HEK293 (cell line): ENCODE measurements at regions not wholly inside any gene's neighbourhood (a gene's known extent, or its start where the extent isn't known, plus 50 kb on each side); places are given as distances from the start of the nearest gene placed in this dataset.

ENCODE experiments used
- CTCF ChIA-PET: fragments of 350-600 bp; formaldehyde crosslinking; extraction: SDS; loops from one replicate; lab custom pipeline; 2021; ENCODE audit warnings: antibody characterized with exemption; lab: Yijun Ruan, JAX
- POLR2A ChIA-PET: fragments of 300-600 bp; formaldehyde crosslinking; extraction: SDS; loops from one replicate; lab custom pipeline; 2020; ENCODE audit warnings: antibody characterized with exemption, inconsistent platforms; lab: Yijun Ruan, JAX
- H3K27ac ChIP-seq: fragments of 200-500 bp; sonication (Bioruptor generic); 2 replicates; pipeline ENCODE4 v1.5.1; 2014; ENCODE audit warnings: low read depth, low read length, control low read depth, inconsistent platforms; ENCODE audit errors: extremely low read depth
- H3K36me3 ChIP-seq, 2 experiments: fragments of 200-500 bp in 1 of 2; sonication (Bioruptor generic) in 1 of 2; 1 replicate in 1 of 2; 2 replicates in 1 of 2; pipeline ENCODE4 v1.5.1; 2014 to 2017; ENCODE audit warnings: inconsistent platforms in 2 of 2, low read length in 2 of 2; ENCODE audit not compliant: control insufficient read depth in 2 of 2, insufficient read depth in 1 of 2
- H3K4me1 ChIP-seq: fragments of 200-500 bp; sonication (Bioruptor generic); 2 replicates; pipeline ENCODE4 v1.5.1; 2014; ENCODE audit warnings: mild to moderate bottlenecking, low read length, inconsistent platforms; ENCODE audit not compliant: control insufficient read depth, insufficient read depth
- H3K4me3 ChIP-seq: 2 replicates; pipeline ENCODE4 v1.5.1; 2011; ENCODE audit warnings: low read depth, mild to moderate bottlenecking, control low read depth, low read length, moderate library complexity
- H3K9me3 ChIP-seq: fragments of 200-500 bp; sonication (Bioruptor generic); 2 replicates; pipeline ENCODE4 v1.5.1; 2014; ENCODE audit warnings: low read depth, low read length, inconsistent platforms; ENCODE audit not compliant: control insufficient read depth, insufficient read depth
- FEZF1 ChIP-seq: fragments of 450-650 bp; formaldehyde crosslinking; IDR thresholded peaks from 2 replicates; pipeline ENCODE4 v1.5.1; 2016; ENCODE audit warnings: missing biosample characterization, missing genetic modification characterization
- GLI4 ChIP-seq: fragments of 450-650 bp; formaldehyde crosslinking; IDR thresholded peaks from 2 replicates; pipeline ENCODE4 v1.5.1; 2016; ENCODE audit warnings: missing biosample characterization, missing genetic modification characterization
- HIC1 ChIP-seq: fragments of 450-650 bp; formaldehyde crosslinking; IDR thresholded peaks from 2 replicates; pipeline ENCODE4 v1.5.1; 2016; ENCODE audit warnings: missing biosample characterization, missing genetic modification characterization
- KLF16 ChIP-seq: fragments of 450-650 bp; formaldehyde crosslinking; IDR thresholded peaks from 2 replicates; pipeline ENCODE4 v1.5.1; 2017; ENCODE audit warnings: missing biosample characterization, missing genetic modification characterization
- PRDM6 ChIP-seq: fragments of 450-650 bp; formaldehyde crosslinking; IDR thresholded peaks from 2 replicates; pipeline ENCODE4 v1.5.1; 2017; ENCODE audit warnings: missing biosample characterization, missing genetic modification characterization
- ZBTB17 ChIP-seq: fragments of 450-650 bp; formaldehyde crosslinking; IDR thresholded peaks from 2 replicates; pipeline ENCODE4 v1.5.1; 2016; ENCODE audit warnings: missing biosample characterization, missing genetic modification characterization
- ZBTB8A ChIP-seq: fragments of 450-650 bp; formaldehyde crosslinking; IDR thresholded peaks from 2 replicates; pipeline ENCODE4 v1.5.1; 2016; ENCODE audit warnings: missing biosample characterization, missing genetic modification characterization
- ZNF211 ChIP-seq: fragments of 450-650 bp; formaldehyde crosslinking; IDR thresholded peaks from 2 replicates; pipeline ENCODE4 v1.5.1; 2016; ENCODE audit warnings: low read depth, missing biosample characterization, missing genetic modification characterization
- ZNF221 ChIP-seq: fragments of 450-650 bp; formaldehyde crosslinking; IDR thresholded peaks from 2 replicates; pipeline ENCODE4 v1.5.1; 2017; ENCODE audit warnings: missing biosample characterization, missing genetic modification characterization, borderline replicate concordance
- ZNF248 ChIP-seq: fragments of 450-650 bp; formaldehyde crosslinking; IDR thresholded peaks from 2 replicates; pipeline ENCODE4 v1.5.1; 2017; ENCODE audit warnings: missing biosample characterization, missing genetic modification characterization
- ZNF274 ChIP-seq, 2 experiments: fragments of 200-500 bp in 1 of 2; fragments of 450-650 bp in 1 of 2; sonication (Bioruptor generic) in 1 of 2; formaldehyde crosslinking in 1 of 2; IDR thresholded peaks; 2 replicates each; pipeline versions ENCODE4 v1.5.1 to v1.6.1; 2014 to 2016; ENCODE audit warnings: borderline replicate concordance in 1 of 2, inconsistent platforms in 1 of 2, low read length in 1 of 2, missing biosample characterization in 1 of 2, missing genetic modification characterization in 1 of 2
- ZNF529 ChIP-seq: fragments of 450-650 bp; formaldehyde crosslinking; IDR thresholded peaks from 2 replicates; pipeline ENCODE4 v1.5.1; 2017; ENCODE audit warnings: missing genetic modification characterization, missing biosample characterization; ENCODE audit not compliant: insufficient replicate concordance
- ZNF544 ChIP-seq: fragments of 450-650 bp; formaldehyde crosslinking; IDR thresholded peaks from 2 replicates; pipeline ENCODE4 v1.5.0; 2017; ENCODE audit warnings: missing biosample characterization, missing genetic modification characterization
- ZNF560 ChIP-seq: fragments of 450-650 bp; formaldehyde crosslinking; IDR thresholded peaks from 2 replicates; pipeline ENCODE4 v1.5.1; 2017; ENCODE audit warnings: missing biosample characterization, missing genetic modification characterization, borderline replicate concordance
- ZNF621 ChIP-seq: fragments of 450-650 bp; formaldehyde crosslinking; IDR thresholded peaks from 2 replicates; pipeline ENCODE4 v1.5.1; 2017; ENCODE audit warnings: missing biosample characterization, missing genetic modification characterization
- ZNF704 ChIP-seq: fragments of 450-650 bp; formaldehyde crosslinking; IDR thresholded peaks from 2 replicates; pipeline ENCODE4 v1.5.1; 2016; ENCODE audit warnings: missing biosample characterization, missing genetic modification characterization
- ZNF785 ChIP-seq: fragments of 450-650 bp; formaldehyde crosslinking; IDR thresholded peaks from 2 replicates; pipeline ENCODE4 v1.5.1; 2016; ENCODE audit warnings: missing biosample characterization, missing genetic modification characterization
- ZNF830 ChIP-seq: fragments of 450-650 bp; IDR thresholded peaks from 2 replicates; pipeline ENCODE4 v1.5.0; 2018; ENCODE audit warnings: missing biosample characterization, missing genetic modification characterization, low read depth, mild to moderate bottlenecking, moderate library complexity
- TF ChIP-seq, protein P1 (sequence below): fragments of 450-650 bp; formaldehyde crosslinking; IDR thresholded peaks from 2 replicates; pipeline ENCODE4 v1.5.0; 2017; ENCODE audit warnings: missing biosample characterization, missing genetic modification characterization, borderline replicate concordance
- TF ChIP-seq, protein P2 (sequence below): sonication (generic); formaldehyde crosslinking; IDR thresholded peaks from 2 replicates; pipeline ENCODE4 v1.8.1; 2022; ENCODE audit warnings: mild to moderate bottlenecking, moderate library complexity, missing genetic modification reagents

DNA sequence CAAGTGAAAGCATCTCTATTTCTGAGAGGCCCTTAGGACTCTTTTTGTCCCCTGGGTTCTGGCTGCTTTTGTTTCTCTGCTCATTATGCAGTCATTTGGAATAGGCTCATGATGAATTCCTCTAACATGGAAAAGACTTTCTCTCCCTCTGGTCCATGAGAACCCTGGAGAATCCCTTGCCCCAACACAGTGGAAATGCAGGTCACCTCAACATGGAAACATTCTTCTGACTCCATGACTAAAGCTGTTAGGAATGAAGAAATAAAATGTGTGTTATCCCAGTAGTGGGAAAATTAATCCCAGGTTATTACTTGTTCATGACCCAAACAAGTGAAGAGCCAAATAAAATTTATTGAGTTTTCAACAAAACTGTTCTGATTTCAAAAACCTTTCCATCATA, 458.6 kb downstream of the EPM2A start:
- Histone ChIP-seq H3K27ac (no peak overlapping the region), H3K9me3 (no peaks in the 10 kb centered on the region), H3K36me3 (no peaks in the 10 kb centered on the region), H3K4me3 (no peak overlapping the region), H3K4me1 (no peaks in the 10 kb centered on the region)
- ChIA-PET CTCF (interaction anchor here (0.7 kb wide), 1 partner anchor 115 kb away, joined by 3 read pairs; no protein-coding TSS in a partner anchor), POLR2A (no interaction called here)
- TF ChIP-seq ZNF621 (tag by site-specific recombination): no peak
- TF ChIP-seq ZBTB8A (tag by site-specific recombination): no peak
- TF ChIP-seq ZNF785 (tag by site-specific recombination): no peak
- TF ChIP-seq ZNF704: no peak
- no peak for TF ChIP-seq GLI4
- no peak for TF ChIP-seq ZNF211 (tag by site-specific recombination)
- no peak for TF ChIP-seq KLF16
- no peak for TF ChIP-seq ZNF248 (tag by site-specific recombination)
- TF ChIP-seq ZNF544 (tag by site-specific recombination): no peak

GRCh38 chr6:145277358-145278086, 457.8 kb downstream of the EPM2A start:
- H3K4me1 ChIP-seq: no peaks in the 10 kb centered on the region
- H3K36me3 ChIP-seq: no peaks in the 10 kb centered on the region
- POLR2A ChIA-PET: no interaction called here
- no peak overlapping the region for H3K27ac ChIP-seq
- H3K4me3 ChIP-seq: no peak overlapping the region
- TF ChIP-seq FEZF1: 0 out of 2 replicates have a peak, but pooled peaks have one; percentile 12
- TF ChIP-seq ZNF221: no peak
- TF ChIP-seq ZNF274 (IDR thresholded peaks at IDR 0.05; ENCODE audit: low read length): no peak
- TF ChIP-seq ZNF274 (tag by site-specific recombination; IDR thresholded peaks at IDR 0.05; ENCODE audit: borderline replicate concordance): no peak
- TF ChIP-seq, protein P1, sequence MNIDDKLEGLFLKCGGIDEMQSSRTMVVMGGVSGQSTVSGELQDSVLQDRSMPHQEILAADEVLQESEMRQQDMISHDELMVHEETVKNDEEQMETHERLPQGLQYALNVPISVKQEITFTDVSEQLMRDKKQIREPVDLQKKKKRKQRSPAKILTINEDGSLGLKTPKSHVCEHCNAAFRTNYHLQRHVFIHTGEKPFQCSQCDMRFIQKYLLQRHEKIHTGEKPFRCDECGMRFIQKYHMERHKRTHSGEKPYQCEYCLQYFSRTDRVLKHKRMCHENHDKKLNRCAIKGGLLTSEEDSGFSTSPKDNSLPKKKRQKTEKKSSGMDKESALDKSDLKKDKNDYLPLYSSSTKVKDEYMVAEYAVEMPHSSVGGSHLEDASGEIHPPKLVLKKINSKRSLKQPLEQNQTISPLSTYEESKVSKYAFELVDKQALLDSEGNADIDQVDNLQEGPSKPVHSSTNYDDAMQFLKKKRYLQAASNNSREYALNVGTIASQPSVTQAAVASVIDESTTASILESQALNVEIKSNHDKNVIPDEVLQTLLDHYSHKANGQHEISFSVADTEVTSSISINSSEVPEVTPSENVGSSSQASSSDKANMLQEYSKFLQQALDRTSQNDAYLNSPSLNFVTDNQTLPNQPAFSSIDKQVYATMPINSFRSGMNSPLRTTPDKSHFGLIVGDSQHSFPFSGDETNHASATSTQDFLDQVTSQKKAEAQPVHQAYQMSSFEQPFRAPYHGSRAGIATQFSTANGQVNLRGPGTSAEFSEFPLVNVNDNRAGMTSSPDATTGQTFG: no peak
- peak; percentile 69 for TF ChIP-seq PRDM6 (tag by site-specific recombination)
- TF ChIP-seq ZBTB17 (tag by site-specific recombination): no peak
- TF ChIP-seq, protein P2, sequence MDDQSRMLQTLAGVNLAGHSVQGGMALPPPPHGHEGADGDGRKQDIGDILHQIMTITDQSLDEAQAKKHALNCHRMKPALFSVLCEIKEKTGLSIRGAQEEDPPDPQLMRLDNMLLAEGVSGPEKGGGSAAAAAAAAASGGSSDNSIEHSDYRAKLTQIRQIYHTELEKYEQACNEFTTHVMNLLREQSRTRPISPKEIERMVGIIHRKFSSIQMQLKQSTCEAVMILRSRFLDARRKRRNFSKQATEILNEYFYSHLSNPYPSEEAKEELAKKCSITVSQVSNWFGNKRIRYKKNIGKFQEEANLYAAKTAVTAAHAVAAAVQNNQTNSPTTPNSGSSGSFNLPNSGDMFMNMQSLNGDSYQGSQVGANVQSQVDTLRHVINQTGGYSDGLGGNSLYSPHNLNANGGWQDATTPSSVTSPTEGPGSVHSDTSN (CRISPR knock-in tag): no peak
- no peak for TF ChIP-seq ZNF830 (tag by site-specific recombination)
- no peak for TF ChIP-seq GLI4
- TF ChIP-seq ZNF529: no peak
- no peak for TF ChIP-seq HIC1 (tag by site-specific recombination)
- TF ChIP-seq ZNF560 (tag by site-specific recombination): no peak
- CTCF ChIA-PET: interaction anchor here (0.6 kb wide), 1 partner anchor 380 kb away, joined by 3 read pairs; no protein-coding TSS in a partner anchor
- no peaks in the 10 kb centered on the region for H3K9me3 ChIP-seq
